ENCODE measurements at regions not wholly inside any gene's neighbourhood (a gene's known extent, or its start where the extent isn't known, plus 50 kb on each side); places are given as distances from the start of the nearest gene placed in this dataset.
"Not testable (repeated sequence)": the region's sequence is repeated elsewhere in the genome, so short reads cannot be mapped to it uniquely, and the experiment has no call there.

- Histone ChIP-seq H3K27ac (ENCODE audit: low read depth, low read length) (no peak overlapping the region), H3K36me3 (ENCODE audit: control insufficient read depth, insufficient read depth, low read length) (no peaks in the 10 kb centered on the region), H3K9me3 (ENCODE audit: control insufficient read depth, low read length) (no peaks in the 10 kb centered on the region), H3K4me1 (ENCODE audit: control insufficient read depth, insufficient read depth, low read length) (no peaks in the 10 kb centered on the region), H3K9ac (ENCODE audit: extremely low read depth, low read length, poor library complexity, severe bottlenecking) (no peak overlapping the region), H3K4me3 (ENCODE audit: low read length) (no peak overlapping the region), H3K27me3 (ENCODE audit: control insufficient read depth, insufficient read depth, low read length, poor library complexity, severe bottlenecking) (no peaks in the 10 kb centered on the region)
- Mint-ChIP-seq H3K27me3 (ENCODE audit: insufficient read depth) (no peaks in the 10 kb centered on the region), H3K4me1 (peaks cover 2% of the 10 kb centered on the region), H3K9me3 (no peaks in the 10 kb centered on the region), H3K4me3 (no peak overlapping the region), H3K36me3 (ENCODE audit: low read depth) (no peaks in the 10 kb centered on the region), H3K27ac (no peak overlapping the region)
- TF ChIP-seq CTCF (conservative IDR thresholded peaks at IDR 0.05): no peak
- no peak for DNase-seq
- 90 to 92% methylated on average over 3 to 4 of the region's 4 CpGs for WGBS, 2 experiments (ENCODE audit: insufficient coverage in 1 of 2, insufficient read length in 1 of 2)
Observed at GRCh38 chr3:40939030-40939740, 260.1 kb upstream of the CTNNB1 start.

- H3K4me3 Mint-ChIP-seq: no peak overlapping the region
- Histone ChIP-seq H3K36me3 (ENCODE audit: control insufficient read depth, insufficient read depth, low read length) (no peaks in the 10 kb centered on the region), H3K27me3 (ENCODE audit: control insufficient read depth, insufficient read depth, low read length, poor library complexity, severe bottlenecking) (no peaks in the 10 kb centered on the region), H3K4me1 (ENCODE audit: control insufficient read depth, insufficient read depth, low read length) (no peaks in the 10 kb centered on the region), H3K4me3 (ENCODE audit: low read length) (no peak overlapping the region), H3K9ac (ENCODE audit: extremely low read depth, low read length, poor library complexity, severe bottlenecking) (no peak overlapping the region), H3K27ac (ENCODE audit: low read depth, low read length) (no peak overlapping the region), H3K9me3 (ENCODE audit: control insufficient read depth, low read length) (no peaks in the 10 kb centered on the region)
- no peaks in the 10 kb centered on the region for H3K9me3 Mint-ChIP-seq
- no peak overlapping the region for H3K27ac Mint-ChIP-seq
- H3K27me3 Mint-ChIP-seq (ENCODE audit: insufficient read depth): no peaks in the 10 kb centered on the region
- no peak for DNase-seq
- TF ChIP-seq CTCF (conservative IDR thresholded peaks at IDR 0.05): no peak
- H3K4me1 Mint-ChIP-seq: peaks cover 2% of the 10 kb centered on the region
- H3K36me3 Mint-ChIP-seq (ENCODE audit: low read depth): no peaks in the 10 kb centered on the region
- 80 to 93% methylated on average over 1 to 4 of the region's 4 CpGs for WGBS, 2 experiments (ENCODE audit: insufficient coverage in 1 of 2, insufficient read length in 1 of 2)
Observed at GRCh38 chr3:40939741-40940130, 259.6 kb upstream of the CTNNB1 start.

- no peak overlapping the region for H3K4me3 Mint-ChIP-seq
- H3K9me3 Mint-ChIP-seq: peaks cover 1% of the 10 kb centered on the region
- 100% methylated on average over 1 of the region's 2 CpGs; no CpG with 5 or more reads in 1 of the 2 experiments for WGBS, 2 experiments (ENCODE audit: insufficient coverage in 1 of 2, insufficient read length in 1 of 2)
Observed at GRCh38 chr3:40940651-40941050, 258.7 kb upstream of the CTNNB1 start.

GRCh38 chr3:40947022-40947421 lies 252.3 kb upstream of the CTNNB1 start:
- H3K4me3 ChIP-seq (ENCODE audit: low read length); H3K27ac Mint-ChIP-seq; H3K36me3 Mint-ChIP-seq (ENCODE audit: low read depth); H3K4me1 ChIP-seq (ENCODE audit: control insufficient read depth, insufficient read depth, low read length); H3K4me1 Mint-ChIP-seq; H3K27me3 ChIP-seq (ENCODE audit: control insufficient read depth, insufficient read depth, low read length, poor library complexity, severe bottlenecking); H3K36me3 ChIP-seq (ENCODE audit: control insufficient read depth, insufficient read depth, low read length); H3K27me3 Mint-ChIP-seq (ENCODE audit: insufficient read depth); H3K4me3 Mint-ChIP-seq; H3K27ac ChIP-seq (ENCODE audit: low read depth, low read length); DNase-seq; H3K9ac ChIP-seq (ENCODE audit: extremely low read depth, low read length, poor library complexity, severe bottlenecking); H3K9me3 ChIP-seq (ENCODE audit: control insufficient read depth, low read length): not testable (repeated sequence)
- 83% methylated on average over 1 of the region's 3 CpGs; no CpG with 5 or more reads in 1 of the 2 experiments for WGBS, 2 experiments (ENCODE audit: insufficient coverage in 1 of 2, insufficient read length in 1 of 2)
- peaks cover 19% of the 10 kb centered on the region for H3K9me3 Mint-ChIP-seq

More at GRCh38 chr3:40940651-40941050, 258.7 kb upstream of the CTNNB1 start:
- Histone ChIP-seq H3K4me1 (ENCODE audit: control insufficient read depth, insufficient read depth, low read length) (no peaks in the 10 kb centered on the region), H3K27me3 (ENCODE audit: control insufficient read depth, insufficient read depth, low read length, poor library complexity, severe bottlenecking) (no peaks in the 10 kb centered on the region), H3K36me3 (ENCODE audit: control insufficient read depth, insufficient read depth, low read length) (no peaks in the 10 kb centered on the region), H3K9me3 (ENCODE audit: control insufficient read depth, low read length) (no peaks in the 10 kb centered on the region), H3K4me3 (ENCODE audit: low read length) (no peak overlapping the region), H3K9ac (ENCODE audit: extremely low read depth, low read length, poor library complexity, severe bottlenecking) (no peak overlapping the region), H3K27ac (ENCODE audit: low read depth, low read length) (no peak overlapping the region)
- no peaks in the 10 kb centered on the region for H3K27me3 Mint-ChIP-seq (ENCODE audit: insufficient read depth)
- no peaks in the 10 kb centered on the region for H3K36me3 Mint-ChIP-seq (ENCODE audit: low read depth)
- H3K4me1 Mint-ChIP-seq: peaks cover 2% of the 10 kb centered on the region
- H3K27ac Mint-ChIP-seq: no peak overlapping the region
- no peak for DNase-seq
- TF ChIP-seq CTCF (conservative IDR thresholded peaks at IDR 0.05): no peak

- not testable (repeated sequence) for H3K36me3 Mint-ChIP-seq (ENCODE audit: low read depth); H3K4me1 Mint-ChIP-seq; H3K36me3 ChIP-seq (ENCODE audit: control insufficient read depth, insufficient read depth, low read length); H3K4me3 ChIP-seq (ENCODE audit: low read length); H3K27ac ChIP-seq (ENCODE audit: low read depth, low read length); DNase-seq; H3K27me3 ChIP-seq (ENCODE audit: control insufficient read depth, insufficient read depth, low read length, poor library complexity, severe bottlenecking); H3K4me3 Mint-ChIP-seq; H3K27ac Mint-ChIP-seq; H3K27me3 Mint-ChIP-seq (ENCODE audit: insufficient read depth); H3K4me1 ChIP-seq (ENCODE audit: control insufficient read depth, insufficient read depth, low read length); H3K9ac ChIP-seq (ENCODE audit: extremely low read depth, low read length, poor library complexity, severe bottlenecking)
- 83 to 97% methylated on average over 1 to 3 of the region's 3 CpGs for WGBS, 2 experiments (ENCODE audit: insufficient coverage in 1 of 2, insufficient read length in 1 of 2)
- H3K9me3 ChIP-seq (ENCODE audit: control insufficient read depth, low read length): peaks cover 14% of the 10 kb centered on the region
- H3K9me3 Mint-ChIP-seq: peaks cover 36% of the 10 kb centered on the region
Observed at GRCh38 chr3:40949347-40949746, 250.0 kb upstream of the CTNNB1 start.

Measured in endodermal cell (in vitro differentiated cells).